SIG-M5 (cell line): ENCODE measurements at regions not wholly inside any gene's neighbourhood (a gene's known extent, or its start where the extent isn't known, plus 50 kb on each side); places are given as distances from the start of the nearest gene placed in this dataset.

Experiments
- DNase-seq: peaks from one replicate; lab custom pipeline; 2025; lab: John Stamatoyannopoulos, UW

DNA sequence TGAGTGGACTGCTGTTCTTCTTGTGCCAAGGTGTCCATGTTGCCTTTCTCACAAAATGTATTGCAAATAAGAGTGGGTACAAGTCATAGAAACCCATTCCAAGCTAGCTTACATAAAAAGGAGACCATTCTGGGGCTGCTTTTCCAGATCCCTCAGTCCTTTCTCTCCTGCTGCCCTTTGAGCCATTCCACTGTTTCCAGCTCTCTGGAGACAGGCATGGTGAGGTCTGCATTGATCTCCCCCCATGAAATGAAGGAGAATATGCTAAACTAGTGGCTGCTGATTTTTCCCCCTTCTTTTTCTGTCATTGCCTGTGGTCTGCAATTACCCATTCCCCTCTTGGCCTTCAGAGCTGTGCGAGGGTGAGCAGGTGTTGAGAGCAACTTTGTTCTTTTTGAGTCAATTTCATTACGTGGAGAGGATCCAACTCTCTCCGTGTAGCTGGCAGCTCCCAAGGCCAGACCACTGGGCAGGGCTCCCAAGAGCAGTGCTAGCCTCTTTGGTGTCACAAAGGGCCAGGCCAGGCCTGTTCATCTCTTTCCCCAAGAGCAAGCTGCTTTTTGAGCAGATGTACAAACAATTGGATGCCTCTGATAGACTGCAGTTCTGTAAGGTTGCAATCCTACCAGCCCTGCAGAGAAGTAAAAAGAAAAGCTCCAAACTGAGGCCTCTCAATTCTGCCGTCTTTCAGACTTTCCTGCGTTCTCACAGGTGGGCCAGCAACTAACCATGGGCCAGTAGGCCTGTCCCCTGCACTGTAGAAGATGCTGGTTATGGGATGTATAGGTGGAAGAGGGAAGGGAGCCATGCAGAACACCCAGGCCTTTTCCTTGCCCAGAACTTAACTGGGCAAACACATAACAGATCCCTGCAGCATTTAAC lies 96.1 kb upstream of the ARMC2 start:
- no peak for DNase-seq

DNA sequence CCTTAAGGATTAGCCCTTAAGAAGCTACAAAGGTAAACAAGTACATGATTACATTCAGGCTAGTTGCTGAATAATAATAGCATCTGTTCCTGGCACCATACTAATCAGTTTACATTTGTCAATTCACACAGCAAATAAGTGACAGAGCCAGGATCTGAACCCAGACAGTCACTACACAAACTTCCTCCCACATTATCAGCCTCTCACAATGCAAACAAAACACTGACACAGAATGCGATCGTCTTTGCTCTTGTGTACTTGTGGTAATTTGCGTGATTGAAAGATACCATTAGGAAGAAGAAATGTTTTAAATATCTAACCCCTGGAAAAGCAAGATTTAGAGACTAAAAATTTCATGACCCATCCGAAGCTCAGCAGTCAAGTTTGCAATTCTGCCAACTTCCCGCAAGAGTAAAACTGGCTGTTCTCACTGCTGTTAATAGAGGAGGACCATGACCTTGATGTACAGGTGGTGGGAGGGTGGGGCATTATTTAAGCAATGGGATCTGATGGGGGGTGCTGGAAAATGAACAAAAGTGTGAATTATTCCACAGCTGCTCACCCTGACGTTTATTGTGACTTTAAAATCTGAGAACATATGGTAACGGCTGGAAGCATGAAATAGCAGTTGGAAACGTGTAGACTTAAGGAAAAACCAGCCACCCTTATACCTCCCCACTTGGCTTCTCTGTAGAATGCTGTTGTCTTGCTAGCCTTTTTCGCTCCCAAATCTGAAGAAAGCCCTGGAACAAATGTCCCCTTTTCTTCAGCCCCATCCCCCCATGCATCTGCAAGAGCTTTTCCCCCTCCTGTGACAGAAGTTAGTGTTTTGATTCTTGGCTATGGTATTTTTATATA lies 95.3 kb upstream of the ARMC2 start:
- no peak for DNase-seq

DNA sequence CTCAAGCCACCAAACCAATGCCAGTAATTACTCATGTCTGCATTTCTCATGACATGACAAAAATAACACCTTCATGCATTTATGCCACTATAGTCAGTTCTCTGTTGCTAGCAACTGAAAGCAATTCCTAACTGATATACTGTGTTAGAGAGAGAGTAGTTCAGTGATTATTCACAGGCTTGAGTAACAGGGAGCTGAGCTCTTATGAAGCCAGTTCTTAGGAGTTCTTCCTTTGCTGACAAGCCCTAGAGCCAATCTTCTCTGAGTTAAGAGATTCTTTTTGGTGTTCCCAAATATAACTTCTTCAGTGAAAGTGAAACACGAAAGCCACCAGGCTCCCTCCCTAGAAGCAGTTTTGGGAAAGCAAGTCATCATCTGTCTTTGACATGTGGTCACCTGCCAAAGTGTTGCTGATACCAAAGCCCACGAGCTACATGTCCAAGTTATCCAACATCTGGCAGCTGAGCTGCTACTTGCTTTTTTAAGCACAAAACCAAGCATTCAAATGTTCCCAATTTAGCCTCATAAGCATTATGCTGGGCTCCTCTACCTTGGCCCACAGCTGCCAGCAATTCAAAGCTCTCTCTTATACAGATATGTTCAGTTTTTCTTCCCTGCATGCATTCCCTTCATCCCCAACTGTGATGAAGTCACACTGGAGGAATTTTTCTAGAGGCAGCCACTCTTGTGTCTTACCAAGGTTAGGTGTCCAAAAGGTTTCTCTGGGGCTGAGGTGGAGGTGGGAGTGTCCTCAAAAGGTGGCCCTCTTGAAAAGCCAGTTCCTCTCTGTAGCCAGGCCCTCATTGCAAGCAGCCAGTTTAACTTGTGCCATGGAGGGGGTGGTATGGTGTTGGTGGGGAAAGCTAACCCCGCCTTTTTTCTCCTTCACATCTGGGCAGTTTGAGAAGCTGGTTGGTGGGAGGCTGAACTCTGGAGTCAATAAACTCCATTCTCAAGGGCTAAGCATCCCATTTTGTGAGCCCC lies 92.7 kb upstream of the ARMC2 start:
- no peak for DNase-seq

DNA sequence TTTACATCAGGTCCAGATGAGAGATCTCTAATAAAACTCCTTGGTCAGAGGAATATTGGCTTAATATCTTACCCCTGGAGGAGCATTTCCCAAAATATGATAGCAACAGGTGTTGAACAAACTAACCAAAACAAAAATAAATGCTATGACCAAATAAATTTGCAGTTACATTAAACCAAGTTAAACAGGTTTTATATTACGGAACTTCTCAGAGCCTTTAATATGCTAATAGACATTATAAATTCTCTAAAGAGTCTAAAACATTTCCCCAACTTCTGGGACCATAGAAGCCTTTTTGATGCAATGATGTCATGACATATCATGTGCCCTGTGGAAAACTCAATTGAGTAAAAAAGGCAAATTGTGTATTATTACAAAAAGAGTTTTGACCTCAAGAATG lies 90.9 kb upstream of the ARMC2 start:
- DNase-seq = no peak

DNA sequence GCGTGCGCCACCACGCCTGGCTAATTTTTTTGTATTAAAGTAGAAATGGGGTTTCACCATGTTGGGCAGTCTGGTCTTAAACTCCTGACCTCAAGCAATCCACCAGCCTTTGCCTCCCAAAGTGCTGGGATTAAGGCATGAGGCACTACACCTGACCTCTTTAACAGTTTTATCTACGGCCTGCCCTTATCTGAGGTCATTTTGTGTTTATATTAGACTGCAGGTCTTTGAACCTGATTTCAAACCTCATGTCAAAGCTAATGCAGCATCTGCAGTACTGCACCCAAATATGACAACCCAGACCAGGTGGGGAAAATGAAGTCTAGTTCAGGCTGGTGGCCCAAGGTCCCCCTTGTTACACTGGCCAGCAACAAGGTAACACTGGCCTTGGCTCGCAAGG lies 89.3 kb upstream of the ARMC2 start:
- DNase-seq = no peak

DNA sequence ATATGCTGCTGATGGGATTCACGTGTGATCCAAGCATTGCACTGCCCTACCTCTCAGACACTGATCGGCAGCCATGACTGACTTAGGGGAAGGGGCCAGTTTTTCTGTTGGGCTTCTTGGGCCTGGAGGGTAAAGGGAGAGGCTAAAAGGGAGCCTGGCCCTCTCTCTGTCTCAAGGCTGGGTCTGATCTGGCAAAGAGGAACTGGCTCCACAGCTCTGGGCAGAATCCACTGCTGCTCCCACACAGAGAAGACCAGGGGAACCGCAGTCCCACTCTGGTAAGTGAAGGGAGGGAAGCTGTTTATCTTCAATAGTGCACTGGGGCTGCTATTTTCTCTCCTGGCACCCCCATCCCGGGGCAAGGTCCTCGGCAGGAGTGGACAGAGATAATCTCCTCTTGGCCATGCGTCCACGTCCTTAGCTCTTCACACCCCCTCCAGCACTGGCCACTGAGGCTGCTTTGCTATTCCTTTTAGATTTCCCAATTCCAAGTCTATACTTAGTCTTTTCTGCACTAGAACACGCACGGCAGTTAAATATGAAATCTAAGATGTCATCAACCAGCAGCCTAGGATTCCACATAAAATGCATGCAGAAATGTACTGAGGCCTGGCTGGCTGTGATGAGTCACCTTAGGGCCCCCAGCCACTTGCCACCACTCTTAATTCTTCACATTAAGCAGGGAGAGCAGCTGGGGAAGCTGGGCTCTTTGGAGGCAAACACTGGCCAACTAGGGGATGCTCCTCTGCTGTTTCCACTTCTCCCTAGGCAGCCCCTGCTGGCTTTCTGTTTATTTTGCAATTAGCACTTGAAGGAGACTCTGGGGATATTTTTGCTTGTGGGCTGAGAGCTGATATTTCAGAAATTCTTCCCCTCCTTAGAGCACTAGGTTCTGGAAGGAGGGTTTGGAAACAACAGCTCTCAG lies 87.8 kb upstream of the ARMC2 start:
- no peak for DNase-seq

DNA sequence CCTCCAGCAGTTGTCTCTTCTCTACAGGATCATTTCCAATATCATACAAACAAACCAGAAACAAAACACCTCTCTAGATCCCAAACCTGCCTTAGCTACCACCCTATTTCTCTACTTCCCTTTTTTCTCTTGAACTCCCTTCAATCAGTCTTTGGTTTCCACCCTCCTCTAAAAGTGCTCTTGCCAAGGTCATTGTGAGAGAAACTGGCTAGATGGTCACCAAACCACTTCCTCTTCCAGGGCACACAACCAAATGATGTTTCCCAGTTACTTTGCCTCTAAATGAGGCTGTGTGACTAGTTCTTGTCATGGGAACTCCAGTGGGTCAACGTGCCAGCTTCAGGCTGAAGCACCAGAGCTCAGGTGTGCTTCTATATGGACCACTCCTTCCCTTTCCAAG lies 85.8 kb upstream of the ARMC2 start:
- DNase-seq = peak; percentile 13

DNA sequence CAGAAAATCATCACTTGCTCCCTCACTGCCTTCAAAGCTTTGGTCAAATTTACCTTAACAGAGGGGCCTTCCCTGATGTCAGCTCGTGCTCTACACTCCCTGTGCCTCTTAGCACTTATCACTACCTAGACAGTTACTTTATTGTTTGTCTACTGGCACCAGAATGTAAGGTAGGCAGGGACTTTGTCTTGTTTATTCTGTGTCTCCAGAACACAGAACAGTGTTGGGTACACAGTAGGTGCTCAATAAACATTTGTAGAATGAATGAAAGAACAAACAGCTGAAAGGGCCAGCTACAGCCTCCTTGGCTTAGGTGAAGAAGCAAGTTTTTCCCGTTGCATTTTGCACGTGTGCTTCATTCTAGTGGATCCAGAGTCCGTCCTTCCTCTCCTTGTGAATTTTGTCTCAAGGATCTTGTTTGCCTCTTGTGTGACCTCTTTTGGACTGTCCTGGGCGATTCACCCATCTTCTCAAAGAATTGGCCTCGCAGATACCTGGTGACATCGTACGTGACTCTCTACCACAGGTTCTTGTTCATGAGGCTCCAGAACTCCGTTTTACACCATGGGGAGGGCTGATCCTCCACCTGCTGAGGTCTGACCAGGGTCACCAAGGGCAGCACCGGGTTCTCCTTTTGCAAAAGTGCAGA lies 84.2 kb upstream of the ARMC2 start:
- no peak for DNase-seq

DNA sequence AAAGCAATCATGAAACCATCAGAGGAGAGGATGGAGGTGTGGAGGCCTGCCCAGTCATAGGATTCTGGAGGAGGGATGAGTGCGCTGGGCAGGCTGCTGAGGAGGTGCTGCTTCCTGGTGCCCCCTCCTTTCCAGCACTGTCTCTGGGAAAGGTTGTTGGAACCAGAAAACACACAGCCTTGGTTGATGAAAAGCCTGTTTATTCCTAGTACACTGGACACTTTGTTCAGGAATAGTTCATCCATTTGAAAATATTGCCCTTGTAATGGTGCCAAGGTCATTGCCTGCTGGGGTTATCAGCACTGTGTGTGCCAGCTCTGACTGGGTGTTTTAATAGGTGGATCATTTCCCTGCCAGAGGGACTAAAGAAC lies 83.7 kb upstream of the ARMC2 start:
- no peak for DNase-seq

DNA sequence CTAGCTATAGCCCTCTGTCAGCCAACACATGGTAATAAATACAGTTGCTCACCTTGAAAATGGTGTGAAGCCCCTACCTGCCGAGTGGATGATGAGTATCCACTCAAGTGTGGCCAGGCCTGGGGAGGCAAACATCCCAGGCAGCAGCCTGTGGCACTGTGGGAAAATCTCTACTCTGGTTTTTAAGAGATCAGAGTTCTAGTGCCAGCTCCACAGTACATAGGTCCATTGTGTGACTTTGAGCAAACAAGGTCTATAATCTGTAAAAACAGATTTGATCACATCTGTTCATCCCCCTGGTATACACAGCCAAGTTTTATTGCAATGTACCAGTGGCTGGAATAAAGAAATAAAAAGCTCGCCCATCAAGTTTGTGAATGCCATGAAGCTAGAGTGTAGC lies 82.7 kb upstream of the ARMC2 start:
- no peak for DNase-seq

DNA sequence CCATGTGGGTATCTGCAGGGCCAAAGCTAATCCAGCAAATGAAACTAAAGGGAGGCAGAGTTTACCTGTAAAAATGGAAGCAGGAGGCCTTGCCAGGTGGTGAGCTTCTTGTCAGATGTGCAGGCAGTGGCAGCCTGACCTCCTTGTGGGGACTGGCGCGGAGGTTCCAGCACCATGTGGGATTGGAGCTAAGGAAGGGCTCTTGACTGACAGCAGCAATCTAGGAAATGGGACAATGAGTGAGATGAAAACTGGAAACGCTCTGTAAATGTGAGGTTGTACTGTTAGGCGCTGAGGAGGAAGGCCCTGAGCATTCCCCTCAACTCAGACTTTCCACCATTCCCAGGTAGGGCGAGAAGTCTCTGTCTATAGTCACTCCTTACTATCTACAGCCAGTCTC lies 81.8 kb upstream of the ARMC2 start:
- no peak for DNase-seq

DNA sequence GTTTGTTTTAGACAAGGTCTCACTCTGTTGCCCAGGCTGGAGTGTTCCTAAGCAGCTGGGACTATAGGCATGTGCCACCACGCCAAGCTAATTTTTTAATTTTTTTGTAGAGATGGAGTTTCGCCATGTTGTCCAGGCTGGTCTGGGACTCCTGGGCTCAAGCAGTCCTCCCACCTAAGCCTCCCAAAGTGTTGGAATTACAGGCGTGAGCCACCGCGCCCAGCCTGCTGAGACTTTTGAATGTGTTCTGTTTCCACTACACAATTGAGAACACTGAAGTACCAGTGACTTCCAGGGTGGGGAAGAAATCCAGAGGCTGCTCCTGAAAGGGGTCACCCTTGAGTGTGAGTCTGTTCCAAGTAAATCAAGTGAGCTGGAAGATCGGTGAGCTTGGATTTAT lies 81.3 kb upstream of the ARMC2 start:
- no peak for DNase-seq

DNA sequence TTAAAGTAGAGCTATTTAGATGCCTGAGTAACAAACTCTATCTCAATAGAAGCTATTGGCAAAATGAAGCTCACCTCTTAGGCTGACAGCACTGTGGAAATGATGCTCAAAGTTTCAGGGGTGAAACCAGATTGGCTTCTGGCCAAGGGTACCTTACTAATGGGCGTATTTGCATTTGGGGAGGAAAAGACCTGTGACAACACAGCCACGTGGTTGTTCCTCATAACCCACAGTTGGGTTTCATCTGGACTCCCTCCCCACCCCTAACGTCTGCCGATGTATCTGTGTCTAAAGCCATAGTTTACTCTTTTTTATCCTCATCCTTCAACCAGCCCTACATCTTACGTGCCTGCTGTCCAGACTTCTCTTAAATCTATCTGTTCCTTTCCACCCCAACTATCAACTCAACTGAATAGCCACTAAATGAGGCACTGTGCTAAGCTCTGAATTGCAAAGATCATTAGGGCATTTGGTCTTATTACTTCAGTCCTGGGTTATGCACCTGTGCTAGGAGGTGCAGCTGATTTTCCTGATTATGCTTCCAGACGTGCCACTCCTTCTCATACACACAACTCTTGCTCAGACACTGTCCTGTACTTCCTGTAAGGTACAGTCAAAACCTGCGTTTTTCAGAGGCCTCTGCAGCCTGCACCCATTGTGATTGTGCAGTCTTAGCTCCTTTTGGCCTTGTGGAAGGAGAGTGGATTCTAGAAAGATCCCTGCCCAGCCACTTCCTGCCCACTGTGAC lies 80.6 kb upstream of the ARMC2 start:
- no peak for DNase-seq

DNA sequence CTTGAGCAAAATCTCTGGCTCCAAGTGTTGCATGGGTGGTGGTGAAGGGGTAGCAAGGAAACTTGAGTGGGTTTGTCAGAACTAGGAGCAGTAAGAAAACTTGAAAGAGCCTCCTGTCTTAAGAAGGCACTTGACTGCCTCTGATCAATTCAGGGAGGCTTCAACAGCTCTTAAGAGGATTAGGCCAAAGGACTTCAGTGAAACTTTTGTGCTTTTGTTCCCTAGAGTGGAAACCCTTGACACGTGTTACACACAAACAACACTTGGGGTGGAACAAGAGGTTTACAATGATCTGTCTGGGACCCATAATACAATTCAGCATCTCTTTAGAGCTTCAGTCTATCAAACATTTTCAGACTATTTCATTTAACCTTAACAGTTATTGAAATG lies 80.1 kb upstream of the ARMC2 start:
- no peak for DNase-seq

DNA sequence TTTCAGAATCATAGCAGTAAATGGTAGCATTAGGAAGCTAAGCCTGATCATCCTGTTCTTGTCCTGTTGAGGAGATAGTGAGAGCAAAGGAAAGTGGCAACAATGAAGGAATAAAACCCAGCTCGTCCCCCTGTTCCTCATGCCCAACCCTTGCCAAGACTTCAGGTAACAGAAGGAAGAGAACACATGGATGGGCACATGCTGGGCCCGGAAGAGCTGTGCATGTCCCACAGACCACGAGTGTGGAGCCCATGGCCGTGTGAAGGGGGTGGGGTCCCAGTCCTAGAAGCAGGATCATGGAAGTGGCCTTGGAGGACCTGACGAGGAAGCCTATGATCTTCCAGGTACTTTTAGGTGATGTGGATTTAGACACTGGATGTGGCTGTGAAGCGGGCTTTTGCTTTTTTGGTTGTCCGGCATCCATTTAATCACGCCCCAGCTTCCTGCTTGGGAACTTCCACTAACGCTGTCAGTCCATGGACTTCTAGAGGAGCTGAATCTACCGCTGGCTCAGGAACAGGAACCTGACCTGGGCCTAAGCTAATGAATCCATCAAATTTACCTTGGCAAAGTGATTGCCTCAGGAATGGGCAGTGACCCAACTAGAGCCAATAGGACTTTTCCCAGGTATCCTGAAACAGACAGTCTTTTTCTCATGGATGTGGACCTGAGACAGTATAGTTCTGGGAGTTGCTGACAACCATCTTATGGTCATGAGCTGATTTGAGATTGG lies 79.3 kb upstream of the ARMC2 start:
- DNase-seq = no peak

DNA sequence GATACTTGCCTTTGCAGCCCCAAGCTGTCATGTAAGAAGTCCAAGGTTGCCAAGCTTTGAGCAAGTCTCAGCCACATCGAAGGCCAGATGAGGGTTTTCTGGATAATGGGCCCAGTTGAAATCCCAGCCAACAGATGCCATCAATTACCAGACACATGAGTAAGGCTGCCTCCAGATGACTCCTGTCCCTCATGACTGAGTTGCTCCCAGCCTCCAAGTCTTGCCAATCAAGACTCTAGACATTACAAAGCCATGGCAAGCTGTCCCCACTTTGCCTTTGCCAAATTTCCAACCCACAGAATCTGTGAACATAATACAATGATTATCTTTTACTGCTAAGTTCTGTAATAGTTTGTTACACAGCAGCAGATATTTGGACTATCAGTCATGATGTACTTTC lies 76.8 kb upstream of the ARMC2 start:
- no peak for DNase-seq

DNA sequence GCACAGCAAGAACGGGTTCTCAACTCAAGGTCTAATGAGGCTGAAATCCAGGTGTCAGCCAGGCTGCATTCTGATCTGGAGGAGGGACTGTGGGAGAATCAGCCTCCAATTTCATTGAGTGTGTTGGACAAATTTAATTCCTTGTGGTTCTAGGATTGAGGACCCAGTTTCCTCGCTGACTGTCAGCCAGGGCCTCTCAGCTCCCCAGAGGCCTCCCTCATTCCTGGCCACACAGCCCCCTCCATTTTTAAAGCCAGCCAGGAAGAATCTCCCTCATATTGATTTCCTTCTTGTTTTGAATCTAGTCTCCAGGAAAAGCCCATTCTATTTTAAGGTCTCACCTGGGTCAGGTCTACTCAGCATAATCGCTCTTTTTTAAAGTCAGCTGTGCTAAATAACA lies 73.7 kb upstream of the ARMC2 start:
- DNase-seq = no peak

DNA sequence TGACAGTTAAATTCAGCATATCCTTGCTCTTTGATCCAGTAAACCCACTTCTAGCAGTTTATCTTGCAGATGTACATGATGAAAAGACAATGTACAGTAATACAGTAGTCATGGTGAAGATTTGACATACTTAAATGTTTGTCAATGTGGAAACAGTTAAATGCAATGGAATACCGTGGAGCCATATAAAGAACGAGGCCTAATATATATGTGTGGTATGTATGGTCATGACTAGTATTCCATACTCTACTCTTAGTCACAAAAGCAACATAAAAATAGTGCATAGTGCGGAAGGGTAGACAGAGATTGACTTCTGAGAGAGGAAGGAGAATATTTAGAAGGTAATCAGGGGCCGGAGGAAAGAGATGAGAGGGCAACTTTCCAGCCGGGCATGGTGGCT lies 70.7 kb upstream of the ARMC2 start:
- no peak for DNase-seq
